Pulmonary artery endothelial cell (primary cell): ENCODE measurements at regions not wholly inside any gene's neighbourhood (a gene's known extent, or its start where the extent isn't known, plus 50 kb on each side); places are given as distances from the start of the nearest gene placed in this dataset.

Source experiments
- DNase-seq: peaks from one replicate; pipeline ENCODE4 v3.0.0-alpha.2; 2011; ENCODE audit warnings: low read depth, low spot score

GRCh38 chr6:88359530-88360202, 193.5 kb upstream of the CNR1 start:
- no peak for DNase-seq

DNA sequence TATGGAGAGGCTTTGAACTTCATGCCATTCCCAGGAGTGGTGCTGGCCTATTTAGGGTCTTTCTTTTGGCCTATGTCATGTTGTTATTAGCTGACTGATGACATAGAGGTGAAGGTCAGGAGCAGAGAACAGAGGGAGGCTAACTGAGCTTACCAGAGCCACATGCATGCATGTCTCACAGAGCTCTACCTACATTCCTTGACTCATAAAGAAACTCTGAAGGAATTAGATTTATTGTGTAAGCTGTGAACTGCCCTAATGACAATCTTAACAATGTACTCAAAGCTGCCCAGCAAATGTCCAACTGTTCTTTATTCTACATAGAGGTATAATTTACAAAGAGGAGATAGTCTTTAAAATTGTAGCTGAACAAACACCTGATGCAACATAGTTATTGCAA, 192.7 kb upstream of the CNR1 start:
- no peak for DNase-seq

- DNase-seq: peak; percentile 41
These were observed 183.4 kb upstream of the CNR1 start for GRCh38 chr6:88349511-88349910.

DNA sequence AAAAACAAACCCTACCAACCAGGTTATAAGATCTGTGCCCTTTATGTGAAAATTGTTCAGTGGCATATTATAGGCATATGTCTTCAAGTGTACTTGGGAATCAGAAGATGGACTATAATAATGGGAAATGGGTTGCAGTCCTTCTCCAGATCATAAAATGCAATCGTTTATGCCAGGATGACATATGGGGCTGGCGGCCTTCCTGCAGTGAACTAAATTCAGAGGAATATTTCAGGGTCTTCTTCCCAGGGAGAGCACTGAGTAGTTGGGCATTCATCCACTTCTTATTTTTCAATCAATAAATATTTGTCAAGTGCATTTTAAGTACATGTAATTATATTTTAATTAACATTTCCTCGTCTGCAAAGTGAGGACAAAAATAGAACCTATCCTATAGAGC, 176.2 kb upstream of the CNR1 start:
- no peak for DNase-seq

- DNase-seq: no peak
These were observed 173.6 kb upstream of the CNR1 start for GRCh38 chr6:88339761-88340160.

DNA sequence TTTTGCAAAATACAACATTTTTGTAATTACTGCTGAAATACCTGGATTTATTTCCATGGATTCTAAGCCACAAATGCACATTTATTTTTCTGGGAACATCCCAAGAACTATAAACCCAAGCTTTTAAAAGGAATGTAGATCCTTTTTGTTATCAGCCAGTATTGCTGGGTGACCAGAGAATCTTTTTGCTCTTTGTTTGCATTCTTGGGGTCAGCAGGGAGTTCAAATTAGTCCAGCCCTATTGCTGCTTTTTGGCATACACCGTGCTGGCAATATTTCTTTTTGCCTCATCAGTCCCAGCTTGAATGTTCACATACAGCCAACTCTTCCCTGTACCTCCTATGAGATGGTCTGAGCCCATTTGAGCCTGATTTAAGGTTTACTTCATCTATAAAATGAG, 155.2 kb upstream of the CNR1 start:
- DNase-seq: no peak

DNA sequence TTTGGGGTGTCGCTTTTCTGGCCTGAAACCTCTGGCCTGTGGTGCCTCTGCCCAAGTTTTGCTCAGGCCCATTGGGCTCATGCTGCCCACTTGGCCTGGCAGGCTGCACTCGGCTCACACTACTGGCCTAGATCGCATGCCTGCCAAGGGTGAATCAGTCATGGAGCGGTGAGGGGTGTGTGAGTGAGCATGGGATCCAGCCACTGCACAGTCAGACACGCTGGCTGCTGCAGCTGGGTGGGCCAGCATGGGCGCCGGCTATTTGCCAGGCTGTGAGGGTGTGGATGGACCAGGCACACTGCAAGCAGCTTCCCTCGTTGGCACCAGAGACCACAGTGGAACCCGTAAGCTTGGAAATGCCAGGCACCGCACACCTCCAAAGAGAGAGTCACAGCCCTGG, 145.4 kb upstream of the CNR1 start:
- DNase-seq: no peak

DNA sequence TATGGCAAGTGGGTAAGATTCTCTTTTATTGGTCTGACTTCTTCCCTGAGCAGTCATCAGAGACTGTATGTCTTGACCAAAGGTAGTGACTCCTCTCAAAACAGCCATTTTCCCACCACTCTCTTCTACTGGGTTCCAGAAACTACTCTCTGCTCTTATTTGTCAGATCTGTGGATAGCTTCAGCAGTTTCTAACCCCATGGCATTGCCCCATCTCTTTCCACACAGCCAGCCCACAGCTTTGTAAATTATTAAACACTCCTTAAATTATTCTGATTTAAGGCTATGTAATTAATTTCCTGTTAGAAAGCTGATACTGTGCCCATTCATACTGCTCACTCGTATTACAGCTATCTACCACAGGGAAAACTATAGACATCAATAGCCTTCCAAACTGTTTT, 138.4 kb upstream of the CNR1 start:
- no peak for DNase-seq

DNA sequence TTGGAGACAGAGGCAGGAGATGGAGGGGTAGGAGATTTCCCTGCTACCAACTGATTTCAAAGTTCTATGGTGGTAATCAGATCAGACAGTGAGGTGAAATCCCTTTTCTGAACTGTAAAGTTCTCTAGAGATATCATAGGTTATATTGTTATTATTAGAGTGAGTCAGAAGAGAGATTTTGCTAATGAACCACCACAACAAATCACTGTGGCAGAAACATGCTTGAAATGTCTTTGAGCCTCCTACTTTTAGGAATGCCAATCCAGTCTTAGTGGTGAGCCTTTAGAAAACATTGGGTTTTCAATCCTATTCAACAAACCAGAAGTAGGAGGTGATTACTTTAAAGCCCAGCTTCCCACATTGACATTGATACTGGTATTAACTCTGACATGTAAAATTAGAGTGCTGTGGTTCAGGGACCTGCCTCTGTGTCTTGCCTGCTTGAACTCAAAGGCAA, 136.7 kb upstream of the CNR1 start:
- DNase-seq: no peak

DNA sequence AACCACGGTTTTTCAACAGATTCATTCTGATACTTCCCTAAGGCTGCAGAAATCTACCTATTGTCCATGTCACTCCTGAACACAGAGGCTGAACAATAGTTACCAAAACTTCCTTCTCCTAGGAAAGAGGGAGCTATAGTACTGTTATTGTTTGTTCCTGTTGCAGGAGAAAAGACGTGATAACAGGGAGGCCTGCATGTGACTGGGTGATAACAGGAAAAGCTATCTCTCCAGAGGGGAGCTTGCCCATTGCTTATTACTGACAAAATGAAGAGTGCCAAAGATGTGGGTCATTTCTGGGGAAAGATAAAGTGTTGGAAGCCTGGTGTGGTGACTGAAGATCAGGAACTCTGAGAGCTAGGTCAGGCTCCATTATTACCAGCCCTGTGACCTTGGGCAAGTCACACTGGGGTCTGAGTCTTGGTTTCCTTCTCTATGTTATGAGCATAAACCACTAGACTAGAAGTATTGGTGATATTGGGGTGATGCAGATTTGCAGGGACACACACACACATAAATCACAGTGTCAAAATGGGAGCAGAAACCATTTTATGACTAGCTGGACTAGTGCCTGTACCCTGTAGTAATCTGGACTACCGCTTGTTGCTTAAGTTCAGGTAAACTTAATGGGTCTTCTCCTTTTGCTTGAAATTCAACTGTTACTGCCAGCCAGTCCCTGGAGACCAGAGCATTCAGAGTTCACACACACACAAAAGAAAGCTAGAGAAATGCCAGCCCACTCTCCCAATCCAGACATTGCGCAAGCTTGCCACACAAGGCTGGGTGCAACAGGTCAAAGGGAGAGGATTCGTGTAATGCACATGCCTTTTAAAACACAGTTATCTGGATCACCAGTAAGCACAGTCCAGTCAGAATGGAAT, 136.0 kb upstream of the CNR1 start:
- no peak for DNase-seq

- DNase-seq: no peak
These were observed 135.1 kb upstream of the CNR1 start for GRCh38 chr6:88301256-88301655.

DNA sequence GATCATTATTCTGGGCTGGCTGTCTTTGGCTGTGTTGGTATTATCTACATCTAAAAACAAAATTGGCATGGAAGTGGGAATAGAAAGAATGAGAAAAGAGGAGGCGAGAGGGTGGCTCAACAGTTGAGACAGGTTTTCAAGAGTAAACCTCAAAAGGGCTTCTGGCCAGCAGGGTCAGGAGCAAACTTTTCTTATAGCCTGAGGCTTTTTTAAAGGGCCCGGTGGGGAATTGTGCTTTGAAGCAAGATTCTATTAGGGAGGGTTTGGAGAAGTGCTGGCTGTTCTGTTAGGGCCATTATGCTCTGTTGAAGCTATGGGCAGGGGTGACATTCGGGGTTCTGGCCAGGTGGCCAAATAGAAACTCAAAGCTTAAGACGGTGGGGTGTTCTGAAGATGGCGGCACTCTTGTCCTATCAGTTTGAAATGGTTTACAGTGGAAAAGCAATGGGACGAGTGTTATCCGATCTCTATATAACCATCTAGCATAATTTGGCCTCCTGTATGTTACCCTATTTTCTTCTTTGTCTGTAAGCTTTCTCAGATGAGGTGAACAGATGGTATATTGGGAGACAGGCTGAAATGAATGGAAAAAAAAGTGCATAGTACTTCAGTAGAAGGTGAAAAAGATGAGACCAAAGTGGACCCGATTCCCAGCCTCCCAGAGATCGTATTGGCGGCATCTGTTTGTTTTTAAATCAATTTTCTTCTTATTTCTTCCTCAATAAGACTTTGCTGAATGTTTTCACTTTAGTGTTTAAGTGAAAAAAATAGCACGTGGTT, 132.1 kb upstream of the CNR1 start:
- no peak for DNase-seq

DNA sequence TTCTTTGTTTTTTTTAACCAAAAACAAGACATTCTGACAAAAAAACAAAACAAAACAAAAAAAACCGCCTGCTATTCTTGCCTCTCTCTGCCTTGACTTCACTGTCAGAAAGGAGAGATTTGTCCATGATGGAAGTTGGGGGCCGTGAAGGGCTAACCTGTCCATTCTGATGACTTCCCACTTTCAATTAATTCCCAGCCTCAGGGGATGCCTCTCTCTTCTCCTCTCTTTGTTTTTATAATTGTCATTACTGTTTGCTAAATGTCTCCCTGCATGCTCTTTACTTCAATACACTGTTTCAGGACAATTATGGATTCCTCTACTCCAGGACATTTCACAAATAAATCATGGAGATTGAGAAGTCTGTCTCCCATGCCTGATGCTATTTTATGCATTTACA, 130.5 kb upstream of the CNR1 start:
- DNase-seq: no peak

DNA sequence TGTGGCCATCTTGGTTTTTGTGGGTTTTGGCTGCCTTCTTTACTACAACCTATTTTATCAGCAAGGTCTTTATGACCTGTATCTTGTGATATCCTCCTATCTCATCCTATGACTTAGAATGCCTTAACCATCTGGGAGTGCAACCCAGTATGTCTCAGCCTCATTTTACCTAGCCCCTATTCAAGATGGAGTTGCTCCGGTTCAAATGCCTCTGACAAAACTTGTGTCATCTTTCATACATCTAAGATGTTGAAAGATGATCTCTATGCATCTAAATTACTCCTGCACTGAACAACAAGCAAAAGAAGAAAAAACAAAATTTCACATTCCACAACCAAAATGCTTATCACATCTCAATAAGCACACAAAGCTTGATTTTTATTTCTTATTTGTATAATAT, 129.5 kb upstream of the CNR1 start:
- no peak for DNase-seq

- no peak for DNase-seq
These were observed 128.6 kb upstream of the CNR1 start for GRCh38 chr6:88294702-88295101.

- DNase-seq: no peak
These were observed 124.3 kb upstream of the CNR1 start for GRCh38 chr6:88290411-88290810.

DNA sequence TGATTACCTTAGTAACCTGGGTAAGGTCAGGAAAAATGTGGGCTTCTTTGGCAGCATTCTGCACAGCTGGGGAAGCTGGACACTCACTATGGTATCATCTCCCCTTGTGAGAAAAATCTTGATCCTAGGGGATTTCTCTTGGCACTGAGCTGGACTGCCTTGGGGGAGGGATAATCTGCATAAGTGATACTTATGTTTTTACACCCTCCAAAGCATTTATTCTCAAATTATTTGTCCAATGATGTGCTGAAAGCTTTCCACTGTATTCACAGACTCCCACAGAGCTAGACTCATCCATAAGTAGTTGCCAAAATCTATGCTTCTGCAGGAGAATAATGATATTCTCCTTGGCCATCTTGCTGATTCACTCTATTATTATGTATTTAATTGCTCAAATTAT, 121.5 kb upstream of the CNR1 start:
- DNase-seq: no peak

- no peak for DNase-seq
These were observed 110.2 kb upstream of the CNR1 start for GRCh38 chr6:88276331-88276730.

- no peak for DNase-seq
These were observed 102.4 kb upstream of the CNR1 start for GRCh38 chr6:88268508-88268907.

DNA sequence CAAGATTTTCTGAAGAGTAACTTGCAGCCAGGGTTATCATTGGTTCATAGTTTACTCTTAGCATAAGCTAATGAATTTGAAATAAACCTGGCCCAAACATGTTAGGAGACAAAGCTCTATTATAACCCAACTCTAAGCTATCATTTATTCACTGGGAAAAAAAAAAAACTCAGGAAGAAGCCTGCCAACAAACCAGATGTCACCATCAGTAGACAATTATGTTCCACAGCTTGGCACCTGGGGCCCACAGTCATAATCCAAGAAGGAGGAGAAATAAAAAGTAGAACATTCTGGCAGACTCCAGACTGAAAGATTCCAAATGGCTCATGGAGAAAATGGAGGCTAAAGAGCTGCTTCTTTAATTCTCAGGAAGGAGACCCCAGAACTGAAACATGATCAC, 100.0 kb upstream of the CNR1 start:
- DNase-seq: no peak

DNA sequence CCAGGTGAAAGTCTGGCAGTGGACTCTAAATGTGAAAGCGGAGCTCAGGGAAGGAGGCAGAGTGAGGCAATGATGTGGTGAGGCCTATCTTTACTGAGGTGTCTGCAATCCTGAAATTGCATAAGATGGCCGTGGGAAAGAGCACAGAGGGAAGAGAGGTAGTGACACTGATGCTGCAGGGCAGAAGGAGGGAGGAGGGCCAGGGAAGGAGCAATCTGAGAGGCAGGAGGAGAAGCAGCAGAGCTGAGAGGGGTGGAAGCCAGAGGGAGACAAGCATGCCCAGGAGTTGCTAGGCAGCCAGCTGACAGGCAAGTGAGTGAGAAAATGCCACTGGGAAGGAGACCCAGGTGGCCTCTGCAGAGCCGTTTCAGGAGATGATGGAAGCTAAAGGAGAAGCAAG, 97.4 kb upstream of the CNR1 start:
- no peak for DNase-seq

- no peak for DNase-seq
These were observed 96.2 kb upstream of the CNR1 start for GRCh38 chr6:88262332-88262731.
